ENCODE measurements at regions not wholly inside any gene's neighbourhood (a gene's known extent, or its start where the extent isn't known, plus 50 kb on each side); places are given as distances from the start of the nearest gene placed in this dataset.
A peak's percentile ranks its signal among the peaks of the same experiment; 100 is the strongest.

- no peak overlapping the region for H3K4me3 ChIP-seq
- TF ChIP-seq Cebpa-rat (IDR thresholded peaks at IDR 0.05): no peak
- H3K4me1 ChIP-seq: no peaks in the 10 kb centered on the region
- no peaks in the 10 kb centered on the region for H3K27me3 ChIP-seq
- H4K20me1 ChIP-seq: no peaks in the 10 kb centered on the region
- H3K36me3 ChIP-seq: no peaks in the 10 kb centered on the region
- no peak overlapping the region for H3K4me2 ChIP-seq
- no peak overlapping the region for H3K9ac ChIP-seq
- H3K9me3 ChIP-seq (replicated peaks in 1 of 11): peaks cover 0 to 9% (median 4%) of the 10 kb centered on the region in 11 experiments; a peak in 5 of 22 replicates
- H3K27ac ChIP-seq: no peak overlapping the region
Observed at GRCh38 chr2:117635481-117635880, 179.0 kb upstream of the DDX18 start.

GRCh38 chr2:117639401-117639800 lies 175.1 kb upstream of the DDX18 start:
- H3K9me3 ChIP-seq (replicated peaks in 1 of 11): peaks cover 0 to 9% (median 4%) of the 10 kb centered on the region in 11 experiments; a peak in 5 of 22 replicates
- no peak for TF ChIP-seq Cebpa-rat (IDR thresholded peaks at IDR 0.05)
- H3K9ac ChIP-seq: no peak overlapping the region
- no peak overlapping the region for H3K4me2 ChIP-seq
- no peak overlapping the region for H3K4me3 ChIP-seq
- no peaks in the 10 kb centered on the region for H3K27me3 ChIP-seq
- H3K36me3 ChIP-seq: no peaks in the 10 kb centered on the region
- no peak overlapping the region for H3K27ac ChIP-seq
- no peaks in the 10 kb centered on the region for H3K4me1 ChIP-seq
- H4K20me1 ChIP-seq: no peaks in the 10 kb centered on the region

- H3K4me2 ChIP-seq: no peak overlapping the region
- H3K27ac ChIP-seq: no peak overlapping the region
- H3K9me3 ChIP-seq (replicated peaks in 1 of 11): no peaks in the 10 kb centered on the region
- H3K9ac ChIP-seq: no peak overlapping the region
- no peaks in the 10 kb centered on the region for H3K4me1 ChIP-seq
- H3K36me3 ChIP-seq: no peaks in the 10 kb centered on the region
- no peaks in the 10 kb centered on the region for H3K27me3 ChIP-seq
- no peak overlapping the region for H3K4me3 ChIP-seq
- no peak for TF ChIP-seq Cebpa-rat (IDR thresholded peaks at IDR 0.05)
- H4K20me1 ChIP-seq: no peaks in the 10 kb centered on the region
Observed at GRCh38 chr2:117644403-117644802, 170.1 kb upstream of the DDX18 start.

- H3K4me1 ChIP-seq: no peaks in the 10 kb centered on the region
Observed at GRCh38 chr2:117645458-117645857, 169.0 kb upstream of the DDX18 start.

GRCh38 chr2:117646099-117646498 lies 168.4 kb upstream of the DDX18 start:
- no peak overlapping the region for H3K9ac ChIP-seq
- H3K36me3 ChIP-seq: no peaks in the 10 kb centered on the region
- no peak overlapping the region for H3K4me2 ChIP-seq
- no peak for TF ChIP-seq Cebpa-rat (IDR thresholded peaks at IDR 0.05)
- H3K27ac ChIP-seq: no peak overlapping the region
- H3K27me3 ChIP-seq: no peaks in the 10 kb centered on the region
- H4K20me1 ChIP-seq: no peaks in the 10 kb centered on the region
- H3K4me3 ChIP-seq: no peak overlapping the region
- H3K4me1 ChIP-seq: no peaks in the 10 kb centered on the region
- H3K9me3 ChIP-seq (replicated peaks in 1 of 11): no peaks in the 10 kb centered on the region

More at GRCh38 chr2:117645458-117645857, 169.0 kb upstream of the DDX18 start:
- Histone ChIP-seq H3K27ac (no peak overlapping the region), H3K9me3 (replicated peaks in 1 of 11) (no peaks in the 10 kb centered on the region), H4K20me1 (no peaks in the 10 kb centered on the region), H3K4me2 (no peak overlapping the region), H3K27me3 (no peaks in the 10 kb centered on the region), H3K4me3 (no peak overlapping the region), H3K9ac (no peak overlapping the region), H3K36me3 (no peaks in the 10 kb centered on the region)
- no peak for TF ChIP-seq Cebpa-rat (IDR thresholded peaks at IDR 0.05)

GRCh38 chr2:117646872-117647271 lies 167.6 kb upstream of the DDX18 start:
- TF ChIP-seq Cebpa-rat (IDR thresholded peaks at IDR 0.05): no peak

GRCh38 chr2:117656546-117656945 lies 157.9 kb upstream of the DDX18 start:
- Histone ChIP-seq H3K9me3 (replicated peaks in 1 of 11) (no peaks in the 10 kb centered on the region), H3K4me3 (no peak overlapping the region), H3K4me1 (no peaks in the 10 kb centered on the region), H3K4me2 (no peak overlapping the region), H3K27ac (no peak overlapping the region), H3K27me3 (no peaks in the 10 kb centered on the region), H4K20me1 (no peaks in the 10 kb centered on the region), H3K36me3 (no peaks in the 10 kb centered on the region), H3K9ac (no peak overlapping the region)
- TF ChIP-seq Cebpa-rat (IDR thresholded peaks at IDR 0.05): no peak

More at GRCh38 chr2:117646872-117647271, 167.6 kb upstream of the DDX18 start:
- Histone ChIP-seq H3K27ac (no peak overlapping the region), H3K9ac (no peak overlapping the region), H3K9me3 (replicated peaks in 1 of 11) (no peaks in the 10 kb centered on the region), H3K4me1 (no peaks in the 10 kb centered on the region), H3K36me3 (no peaks in the 10 kb centered on the region), H3K4me2 (no peak overlapping the region), H4K20me1 (no peaks in the 10 kb centered on the region), H3K27me3 (no peaks in the 10 kb centered on the region), H3K4me3 (no peak overlapping the region)

GRCh38 chr2:117661619-117662018 lies 152.9 kb upstream of the DDX18 start:
- H3K9ac ChIP-seq: no peak overlapping the region
- no peaks in the 10 kb centered on the region for H3K27me3 ChIP-seq
- no peak overlapping the region for H3K4me3 ChIP-seq
- no peaks in the 10 kb centered on the region for H4K20me1 ChIP-seq
- H3K27ac ChIP-seq: no peak overlapping the region
- H3K4me1 ChIP-seq: no peaks in the 10 kb centered on the region
- H3K36me3 ChIP-seq: no peaks in the 10 kb centered on the region
- TF ChIP-seq Cebpa-rat (IDR thresholded peaks at IDR 0.05): no peak
- no peaks in the 10 kb centered on the region for H3K9me3 ChIP-seq (replicated peaks in 1 of 11)
- H3K4me2 ChIP-seq: no peak overlapping the region

GRCh38 chr2:117674172-117674571 lies 140.3 kb upstream of the DDX18 start:
- Histone ChIP-seq H3K9ac (no peak overlapping the region), H3K27ac (no peak overlapping the region), H3K36me3 (no peaks in the 10 kb centered on the region), H3K4me3 (no peak overlapping the region), H3K9me3 (replicated peaks in 1 of 11) (peaks cover 26 to 36% (median 28%) of the 10 kb centered on the region in 11 experiments), H3K4me1 (peaks cover 0 to 26% (median 0%) of the 10 kb centered on the region in 10 experiments; a peak in 4 of 20 replicates), H3K27me3 (no peaks in the 10 kb centered on the region), H3K4me2 (peak overlapping the region in 3 of 11 experiments; percentile 14 to 71 (median 44); a peak in 5 of 22 replicates), H4K20me1 (no peaks in the 10 kb centered on the region)
- TF ChIP-seq Cebpa-rat (IDR thresholded peaks at IDR 0.05): no peak

- H3K36me3 ChIP-seq: no peaks in the 10 kb centered on the region
- TF ChIP-seq Cebpa-rat (IDR thresholded peaks at IDR 0.05): no peak
- no peak overlapping the region for H3K4me3 ChIP-seq
- H3K4me2 ChIP-seq: peak overlapping the region in 3 of 11 experiments; percentile 35 to 74 (median 61); a peak in 6 of 22 replicates
- no peak overlapping the region for H3K9ac ChIP-seq
- no peaks in the 10 kb centered on the region for H3K27me3 ChIP-seq
- H3K9me3 ChIP-seq (replicated peaks in 1 of 11): peaks cover 0 to 10% (median 6%) of the 10 kb centered on the region in 11 experiments; a peak in 3 of 22 replicates
- peak overlapping the region in 3 of 11 experiments; percentile 26 to 70 (median 58); a peak in 4 of 22 replicates for H3K27ac ChIP-seq
- H4K20me1 ChIP-seq: no peaks in the 10 kb centered on the region
- H3K4me1 ChIP-seq: peaks cover 0 to 67% (median 0%) of the 10 kb centered on the region in 10 experiments; a peak in 10 of 20 replicates
Observed at GRCh38 chr2:117679952-117680351, 134.5 kb upstream of the DDX18 start.

Data from BLaER1 treated with 17β-estradiol and CSF1 and Interleukin-3, amounts not matched to agents 10 nM and 100 nM (cell line).